Subcutaneous abdominal adipose tissue (tissue), 5 donors: ENCODE measurements at regions not wholly inside any gene's neighbourhood (a gene's known extent, or its start where the extent isn't known, plus 50 kb on each side); places are given as distances from the start of the nearest gene placed in this dataset.
"Not testable (repeated sequence)": the region's sequence is repeated elsewhere in the genome, so short reads cannot be mapped to it uniquely, and the experiment has no call there.

Experiments used
- H3K27ac ChIP-seq: one replicate; pipeline ENCODE4 v1.7.0; 2013; ENCODE audit warnings: low read depth, mild to moderate bottlenecking, inconsistent platforms, low read length, moderate library complexity
- H3K27me3 ChIP-seq, 5 donors: one replicate each; pipeline ENCODE4 v1.7.0; 2013; ENCODE audit warnings: low read length in 5 of 5, inconsistent platforms in 1 of 5; ENCODE audit not compliant: control insufficient read depth in 5 of 5, insufficient read depth in 4 of 5
- H3K36me3 ChIP-seq, 5 donors: one replicate each; pipeline ENCODE4 v1.7.0; 2013; ENCODE audit warnings: low read length in 5 of 5; ENCODE audit not compliant: control insufficient read depth in 5 of 5, insufficient read depth in 5 of 5
- H3K4me1 ChIP-seq, 5 donors: one replicate each; pipeline ENCODE4 v1.7.0; 2013; ENCODE audit warnings: low read length in 5 of 5, mild to moderate bottlenecking in 3 of 5, moderate library complexity in 1 of 5; ENCODE audit not compliant: control insufficient read depth in 5 of 5, insufficient read depth in 5 of 5
- H3K4me3 ChIP-seq, 5 donors: one replicate each; pipeline ENCODE4 v1.7.0; 2013; ENCODE audit warnings: low read length in 5 of 5, low read depth in 1 of 5
- H3K9ac ChIP-seq, 5 donors: one replicate each; pipeline ENCODE4 v1.7.0; 2013; ENCODE audit warnings: low read length in 5 of 5, mild to moderate bottlenecking in 4 of 5, moderate library complexity in 3 of 5
- H3K9me3 ChIP-seq, 5 donors: one replicate each; pipeline ENCODE4 v1.7.0; 2013; ENCODE audit warnings: low read length in 5 of 5; ENCODE audit not compliant: control insufficient read depth in 5 of 5
- donor health status: healthy.
- donor health status: healthy.
- donor health status: healthy.
- donor health status: healthy.
- donor health status: healthy.

GRCh38 chr1:149356152-149356551 is 118.7 kb upstream of the NBPF19 start:
- H3K36me3 ChIP-seq, H3K4me3 ChIP-seq, H3K4me1 ChIP-seq, H3K9me3 ChIP-seq, H3K9ac ChIP-seq, H3K27ac ChIP-seq, H3K27me3 ChIP-seq: not testable (repeated sequence)

- H3K27ac ChIP-seq, H3K36me3 ChIP-seq, H3K9ac ChIP-seq, H3K27me3 ChIP-seq, H3K4me3 ChIP-seq, H3K9me3 ChIP-seq, H3K4me1 ChIP-seq: not testable (repeated sequence)
Observed at GRCh38 chr1:149360351-149360750, 114.5 kb upstream of the NBPF19 start.

GRCh38 chr1:149361310-149361709 is 113.5 kb upstream of the NBPF19 start:
- H3K36me3 ChIP-seq, H3K4me1 ChIP-seq, H3K9ac ChIP-seq, H3K27ac ChIP-seq, H3K27me3 ChIP-seq, H3K9me3 ChIP-seq, H3K4me3 ChIP-seq: not testable (repeated sequence)

DNA sequence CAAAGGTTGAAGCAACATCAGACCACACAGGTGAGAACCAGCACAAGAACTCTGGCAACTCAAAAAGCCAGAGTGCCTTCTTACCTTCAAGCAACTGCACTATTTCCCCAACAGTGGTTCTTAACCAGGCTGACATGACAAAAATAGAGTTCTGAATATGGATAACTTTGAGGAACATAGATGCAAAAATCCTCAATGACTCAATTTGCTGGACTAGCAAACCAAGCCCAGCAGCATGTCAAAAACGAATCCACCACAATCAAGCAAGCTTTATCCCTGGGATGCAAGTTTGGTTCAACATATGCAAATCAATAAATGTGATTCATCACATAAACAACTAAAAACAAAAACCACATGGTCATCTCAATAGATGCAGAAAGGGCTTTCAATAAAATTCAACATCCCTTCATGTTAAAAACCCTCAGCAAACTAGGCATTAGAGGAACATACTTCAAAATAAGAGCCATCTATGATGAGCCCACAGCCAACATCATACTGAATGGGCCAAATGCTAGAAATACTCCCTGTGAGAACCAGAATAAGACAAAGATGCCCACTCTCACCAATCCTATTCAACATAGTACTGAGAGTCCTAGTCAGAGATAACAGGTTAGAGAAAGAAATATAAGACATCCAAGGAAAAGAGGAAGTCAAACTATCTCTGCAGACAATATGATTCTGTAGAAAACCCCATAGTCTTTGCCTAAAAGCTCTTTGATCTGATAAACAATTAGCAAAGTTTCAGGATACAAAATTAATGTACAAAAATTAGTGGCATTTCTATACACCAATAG is 110.5 kb upstream of the NBPF19 start:
- not testable (repeated sequence) for H3K4me1 ChIP-seq, H3K27me3 ChIP-seq, H3K36me3 ChIP-seq, H3K9me3 ChIP-seq, H3K9ac ChIP-seq, H3K27ac ChIP-seq, H3K4me3 ChIP-seq

DNA sequence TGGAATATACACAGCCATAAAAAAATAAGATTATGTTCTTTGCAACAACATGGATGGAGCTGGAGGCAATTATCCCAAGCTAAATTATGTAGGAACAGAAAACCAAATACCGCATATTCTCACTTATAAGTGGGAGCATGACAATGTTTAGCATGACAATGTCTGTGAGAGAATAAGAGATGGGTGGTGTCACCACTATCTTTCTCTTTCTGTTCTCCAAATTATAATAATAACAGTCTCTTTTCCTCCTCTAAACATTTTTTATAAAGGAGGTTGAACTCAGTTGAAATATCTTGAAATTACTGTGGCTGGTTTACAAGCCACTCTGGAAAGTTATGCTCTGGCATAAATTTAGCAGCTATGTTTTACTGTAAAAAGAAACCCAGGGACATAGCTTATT is 108.4 kb upstream of the NBPF19 start:
- not testable (repeated sequence) for H3K9ac ChIP-seq, H3K27me3 ChIP-seq, H3K36me3 ChIP-seq

GRCh38 chr1:149367472-149368044 is 107.3 kb upstream of the NBPF19 start:
- not testable (repeated sequence) for H3K27me3 ChIP-seq, H3K36me3 ChIP-seq, H3K27ac ChIP-seq, H3K4me3 ChIP-seq, H3K9me3 ChIP-seq, H3K4me1 ChIP-seq, H3K9ac ChIP-seq

More for the DNA sequence above, 108.4 kb upstream of the NBPF19 start:
- not testable (repeated sequence) for H3K4me3 ChIP-seq, H3K4me1 ChIP-seq, H3K9me3 ChIP-seq, H3K27ac ChIP-seq

- not testable (repeated sequence) for H3K9me3 ChIP-seq, H3K4me3 ChIP-seq, H3K27me3 ChIP-seq, H3K36me3 ChIP-seq, H3K4me1 ChIP-seq, H3K9ac ChIP-seq, H3K27ac ChIP-seq
Observed at GRCh38 chr1:149368337-149368736, 106.5 kb upstream of the NBPF19 start.

DNA sequence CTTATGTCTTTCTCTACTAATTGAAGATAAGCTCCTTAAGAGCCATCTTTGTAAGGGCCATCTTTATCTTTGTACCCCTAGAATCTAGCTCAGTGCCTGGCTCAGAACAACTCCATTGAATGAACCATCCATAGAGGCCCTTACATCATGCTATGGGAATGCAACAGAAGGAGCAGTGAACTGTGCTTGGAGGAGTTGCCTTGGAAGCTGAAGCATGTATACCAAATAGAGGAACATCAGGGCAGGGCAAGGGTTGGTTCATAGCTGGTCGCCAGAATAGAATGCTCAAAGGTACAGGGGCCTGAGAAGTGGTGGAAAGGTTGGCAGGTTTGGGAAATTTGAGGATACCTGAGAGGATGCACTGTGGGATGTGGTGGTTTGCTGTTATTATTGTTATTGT is 105.8 kb upstream of the NBPF19 start:
- H3K27me3 ChIP-seq, H3K9me3 ChIP-seq, H3K36me3 ChIP-seq, H3K9ac ChIP-seq, H3K4me1 ChIP-seq, H3K27ac ChIP-seq, H3K4me3 ChIP-seq: not testable (repeated sequence)

GRCh38 chr1:149371955-149372354 is 102.9 kb upstream of the NBPF19 start:
- H3K27me3 ChIP-seq, H3K36me3 ChIP-seq: not testable (repeated sequence)

DNA sequence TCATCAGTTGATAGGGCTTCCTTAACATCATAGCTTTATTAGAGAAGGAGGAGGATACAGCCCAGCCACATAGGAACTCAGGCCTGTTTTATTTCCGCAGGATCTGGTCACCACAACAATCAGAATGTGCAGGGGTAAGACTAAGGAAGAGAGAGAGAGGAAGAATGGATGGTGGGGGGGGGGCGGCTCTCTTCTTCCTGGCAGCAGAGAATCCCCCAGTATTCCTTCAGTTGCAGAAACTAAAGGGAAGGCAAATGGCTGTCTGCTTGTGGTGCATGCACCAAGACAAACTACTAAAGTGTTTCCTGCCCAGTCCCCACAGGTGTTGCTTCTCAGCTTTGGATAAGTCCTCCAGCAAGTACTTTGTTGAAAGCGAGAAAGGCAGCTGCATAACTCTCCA is 96.4 kb upstream of the NBPF19 start:
- H3K27ac ChIP-seq, H3K36me3 ChIP-seq, H3K9ac ChIP-seq, H3K27me3 ChIP-seq, H3K4me1 ChIP-seq, H3K4me3 ChIP-seq, H3K9me3 ChIP-seq: not testable (repeated sequence)

More at GRCh38 chr1:149371955-149372354, 102.9 kb upstream of the NBPF19 start:
- not testable (repeated sequence) for H3K4me3 ChIP-seq, H3K9me3 ChIP-seq, H3K4me1 ChIP-seq, H3K27ac ChIP-seq, H3K9ac ChIP-seq
